Neutrophil (primary cell): ENCODE measurements at regions not wholly inside any gene's neighbourhood (a gene's known extent, or its start where the extent isn't known, plus 50 kb on each side); places are given as distances from the start of the nearest gene placed in this dataset.

ENCODE experiments used
- H3K27ac ChIP-seq: fragments of 200-600 bp; sonication (generic); 2 replicates; pipeline ENCODE4 v1.5.1; 2016; ENCODE audit warnings: mild to moderate bottlenecking, moderate library complexity
- H3K27me3 ChIP-seq: fragments of 200-600 bp; sonication (generic); 2 replicates; pipeline ENCODE4 v1.6.0; 2016; ENCODE audit warnings: mild to moderate bottlenecking
- H3K36me3 ChIP-seq: fragments of 200-600 bp; sonication (generic); 2 replicates; pipeline ENCODE4 v1.5.1; 2017
- H3K4me1 ChIP-seq, 2 experiments: fragments of 200-600 bp in 1 of 2; sonication (generic) in 1 of 2; 1 replicate in 1 of 2; 2 replicates in 1 of 2; pipeline versions ENCODE4 v1.5.1 to v1.6.1; 2013 to 2016; ENCODE audit warnings: low read depth in 1 of 2, low read length in 1 of 2, mild to moderate bottlenecking in 1 of 2, moderate library complexity in 1 of 2; ENCODE audit not compliant: control insufficient read depth in 1 of 2, insufficient read depth in 1 of 2
- H3K4me3 ChIP-seq, 2 experiments: fragments of 200-600 bp in 1 of 2; sonication (generic) in 1 of 2; 1 replicate in 1 of 2; 2 replicates in 1 of 2; pipeline ENCODE4 v1.5.1; 2013 to 2016; ENCODE audit warnings: low read depth in 1 of 2, low read length in 1 of 2, mild to moderate bottlenecking in 1 of 2, moderate library complexity in 1 of 2
- H3K9me3 ChIP-seq: fragments of 200-600 bp; sonication (generic); 2 replicates; pipeline ENCODE4 v1.5.1; 2016
- CTCF ChIP-seq: fragments of 200-600 bp; sonication (generic); IDR thresholded peaks from 2 replicates; pipeline ENCODE4 v1.5.1; 2016; ENCODE audit warnings: antibody characterized with exemption

- Histone ChIP-seq H3K4me3 (no peak overlapping the region), H3K36me3 (no peaks in the 10 kb centered on the region), H3K27me3 (no peaks in the 10 kb centered on the region), H3K27ac (no peak overlapping the region), H3K4me1 (no peaks in the 10 kb centered on the region), H3K9me3 (no peaks in the 10 kb centered on the region)
- TF ChIP-seq CTCF = no peak
Observed at GRCh38 chr18:78645216-78645615, 334.4 kb upstream of the SALL3 start.

- no peaks in the 10 kb centered on the region for H3K9me3 ChIP-seq
- TF ChIP-seq CTCF = no peak
- H3K4me3 ChIP-seq = no peak overlapping the region
- no peaks in the 10 kb centered on the region for H3K36me3 ChIP-seq
- no peaks in the 10 kb centered on the region for H3K4me1 ChIP-seq
- no peak overlapping the region for H3K27ac ChIP-seq
- no peaks in the 10 kb centered on the region for H3K27me3 ChIP-seq
Observed at GRCh38 chr18:78647018-78647417, 332.6 kb upstream of the SALL3 start.

GRCh38 chr18:78649421-78649820 lies 330.2 kb upstream of the SALL3 start:
- Histone ChIP-seq H3K27me3 (no peaks in the 10 kb centered on the region), H3K27ac (no peak overlapping the region), H3K9me3 (no peaks in the 10 kb centered on the region), H3K4me3 (no peak overlapping the region), H3K36me3 (no peaks in the 10 kb centered on the region), H3K4me1 (no peaks in the 10 kb centered on the region)
- TF ChIP-seq CTCF = no peak

- no peaks in the 10 kb centered on the region for H3K36me3 ChIP-seq
- no peak overlapping the region for H3K4me3 ChIP-seq
- H3K27me3 ChIP-seq = no peaks in the 10 kb centered on the region
- H3K27ac ChIP-seq = no peak overlapping the region
- H3K9me3 ChIP-seq = no peaks in the 10 kb centered on the region
- TF ChIP-seq CTCF = no peak
- no peaks in the 10 kb centered on the region for H3K4me1 ChIP-seq
Observed at GRCh38 chr18:78650926-78651325, 328.7 kb upstream of the SALL3 start.

- no peak overlapping the region for H3K4me3 ChIP-seq
- H3K9me3 ChIP-seq = no peaks in the 10 kb centered on the region
- no peaks in the 10 kb centered on the region for H3K4me1 ChIP-seq
- H3K27ac ChIP-seq = no peak overlapping the region
- no peaks in the 10 kb centered on the region for H3K27me3 ChIP-seq
- H3K36me3 ChIP-seq = no peaks in the 10 kb centered on the region
- TF ChIP-seq CTCF = no peak
Observed at GRCh38 chr18:78652001-78652545, 327.5 kb upstream of the SALL3 start.

- Histone ChIP-seq H3K27ac (no peak overlapping the region), H3K9me3 (no peaks in the 10 kb centered on the region), H3K4me3 (no peak overlapping the region), H3K36me3 (no peaks in the 10 kb centered on the region), H3K27me3 (no peaks in the 10 kb centered on the region), H3K4me1 (no peaks in the 10 kb centered on the region)
- TF ChIP-seq CTCF = no peak
Observed at GRCh38 chr18:78655921-78656320, 323.7 kb upstream of the SALL3 start.
